CD8-positive, alpha-beta memory T cell (primary cell): ENCODE measurements at regions not wholly inside any gene's neighbourhood (a gene's known extent, or its start where the extent isn't known, plus 50 kb on each side); places are given as distances from the start of the nearest gene placed in this dataset.

Source experiments
- CTCF ChIA-PET: fragments of 350-600 bp; sonication (Branson Sonifier 250); formaldehyde crosslinking; loops from one replicate; lab custom pipeline; 2021; ENCODE audit warnings: antibody characterized with exemption; lab: Charles Lee
- POLR2A ChIA-PET: fragments of 350-600 bp; sonication (Branson Sonifier 250); formaldehyde crosslinking; loops from one replicate; lab custom pipeline; 2021; ENCODE audit warnings: antibody characterized with exemption; lab: Charles Lee
- DNase-seq, 5 donors: peaks; one replicate each; pipeline versions ENCODE4 v3.0.0 to v3.0.0-alpha.2; 2020 to 2022; ENCODE audit warnings: mixed read lengths in 1 of 5
- H3K27ac ChIP-seq: one replicate; pipeline ENCODE4 v1.7.0; 2013; ENCODE audit warnings: low read depth, mild to moderate bottlenecking, low read length, moderate library complexity
- H3K27me3 ChIP-seq: 2 replicates; pipeline ENCODE4 v1.7.0; 2013; ENCODE audit warnings: low read length, mild to moderate bottlenecking; ENCODE audit not compliant: insufficient read depth, poor library complexity, severe bottlenecking
- H3K36me3 ChIP-seq: 2 replicates; pipeline ENCODE4 v1.7.0; 2013; ENCODE audit warnings: mild to moderate bottlenecking, low read length, moderate library complexity; ENCODE audit not compliant: insufficient read depth
- H3K4me1 ChIP-seq: 2 replicates; pipeline ENCODE4 v1.7.0; 2013; ENCODE audit warnings: mild to moderate bottlenecking, low read length, moderate library complexity; ENCODE audit not compliant: insufficient read depth
- H3K4me3 ChIP-seq: 2 replicates; pipeline ENCODE4 v1.7.0; 2013; ENCODE audit warnings: mild to moderate bottlenecking, low read length
- H3K9me3 ChIP-seq: 2 replicates; pipeline ENCODE4 v1.7.0; 2013; ENCODE audit warnings: mild to moderate bottlenecking, low read length
- H3K27ac Mint-ChIP-seq, 8 donors: one replicate each; pipeline ENCODE4 v1.8.0; 2020 to 2021; ENCODE audit warnings: mixed read lengths in 8 of 8, mild to moderate bottlenecking in 6 of 8, inconsistent platforms in 3 of 8, moderate library complexity in 3 of 8
- H3K27me3 Mint-ChIP-seq, 2 donors: one replicate each; pipeline ENCODE4 v1.8.0; 2020 to 2021; ENCODE audit warnings: mixed read lengths in 2 of 2, mild to moderate bottlenecking in 1 of 2, moderate library complexity in 1 of 2
- H3K36me3 Mint-ChIP-seq, 3 donors: one replicate each; pipeline ENCODE4 v1.8.0; 2020 to 2021; ENCODE audit warnings: mixed read lengths in 3 of 3, inconsistent platforms in 1 of 3, mild to moderate bottlenecking in 1 of 3
- H3K4me1 Mint-ChIP-seq, 3 donors: one replicate each; pipeline ENCODE4 v1.8.0; 2020 to 2021; ENCODE audit warnings: mixed read lengths in 3 of 3, inconsistent platforms in 1 of 3, mild to moderate bottlenecking in 1 of 3
- H3K4me3 Mint-ChIP-seq, 7 donors: one replicate each; pipeline ENCODE4 v1.8.0; 2020 to 2021; ENCODE audit warnings: mixed read lengths in 7 of 7, mild to moderate bottlenecking in 6 of 7, moderate library complexity in 4 of 7, inconsistent platforms in 2 of 7
- H3K9me3 Mint-ChIP-seq, 5 donors: one replicate each; pipeline ENCODE4 v1.8.0; 2020 to 2022; ENCODE audit warnings: mixed read lengths in 5 of 5, mild to moderate bottlenecking in 3 of 5, moderate library complexity in 2 of 5, inconsistent platforms in 1 of 5

DNA sequence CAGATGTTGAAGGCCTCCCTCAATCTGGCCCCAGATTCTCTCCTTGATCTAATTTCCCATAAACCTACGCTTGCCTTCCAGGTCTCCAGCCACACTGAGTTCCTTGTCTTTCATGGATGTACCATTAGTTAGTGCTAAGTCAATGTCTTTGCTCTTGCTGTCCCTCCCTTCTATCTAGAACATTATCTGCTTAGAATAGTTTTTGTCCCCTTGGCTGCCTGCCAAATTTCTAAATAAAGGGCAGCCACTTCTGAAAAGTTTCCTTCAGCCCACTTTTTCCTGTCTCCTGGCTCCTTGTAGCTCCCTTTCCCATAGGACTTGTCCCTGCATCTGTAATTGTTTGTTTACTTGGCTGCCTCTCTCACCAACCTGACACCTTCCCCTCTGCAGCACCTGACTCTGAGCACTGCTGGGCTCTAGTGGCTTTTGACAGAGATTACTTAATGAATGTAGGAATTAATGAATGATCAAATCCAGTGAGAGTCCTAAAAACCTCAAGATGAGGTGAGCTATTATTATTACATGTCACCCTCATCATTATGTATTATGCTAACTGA is 58.3 kb downstream of the CXCL12 start:
- Histone ChIP-seq H3K36me3 (no peaks in the 10 kb centered on the region), H3K27ac (no peak overlapping the region), H3K9me3 (no peaks in the 10 kb centered on the region), H3K27me3 (no peaks in the 10 kb centered on the region), H3K4me1 (no peaks in the 10 kb centered on the region), H3K4me3 (no peak overlapping the region)
- Mint-ChIP-seq H3K36me3 (no peaks in the 10 kb centered on the region), H3K4me3 (no peak overlapping the region), H3K4me1 (no peaks in the 10 kb centered on the region), H3K27ac (peak overlapping the region in 1 of 8 donors; percentile 7), H3K27me3 (peaks cover 10 to 18% of the 10 kb centered on the region in 2 donors), H3K9me3 (peaks cover 0 to 2% (median 0%) of the 10 kb centered on the region in 5 donors)
- ChIA-PET CTCF (no interaction called here), POLR2A (no interaction called here)
- DNase-seq, result no peak

GRCh38 chr10:44325596-44326307 is 59.1 kb downstream of the CXCL12 start:
- ChIA-PET CTCF (interaction anchor here (1.2 kb wide), 2 partner anchors 12 to 14 kb away, joined by 3 to 4 read pairs; no protein-coding TSS in a partner anchor), POLR2A (no interaction called here)
- Mint-ChIP-seq H3K27ac (no peak overlapping the region), H3K4me1 (no peaks in the 10 kb centered on the region), H3K36me3 (no peaks in the 10 kb centered on the region), H3K27me3 (peaks cover 10 to 18% of the 10 kb centered on the region in 2 donors), H3K9me3 (peaks cover 0 to 2% (median 0%) of the 10 kb centered on the region in 5 donors), H3K4me3 (no peak overlapping the region)
- Histone ChIP-seq H3K36me3 (no peaks in the 10 kb centered on the region), H3K4me3 (no peak overlapping the region), H3K4me1 (no peaks in the 10 kb centered on the region), H3K9me3 (no peaks in the 10 kb centered on the region), H3K27me3 (no peaks in the 10 kb centered on the region), H3K27ac (no peak overlapping the region)
- no peak for DNase-seq

DNA sequence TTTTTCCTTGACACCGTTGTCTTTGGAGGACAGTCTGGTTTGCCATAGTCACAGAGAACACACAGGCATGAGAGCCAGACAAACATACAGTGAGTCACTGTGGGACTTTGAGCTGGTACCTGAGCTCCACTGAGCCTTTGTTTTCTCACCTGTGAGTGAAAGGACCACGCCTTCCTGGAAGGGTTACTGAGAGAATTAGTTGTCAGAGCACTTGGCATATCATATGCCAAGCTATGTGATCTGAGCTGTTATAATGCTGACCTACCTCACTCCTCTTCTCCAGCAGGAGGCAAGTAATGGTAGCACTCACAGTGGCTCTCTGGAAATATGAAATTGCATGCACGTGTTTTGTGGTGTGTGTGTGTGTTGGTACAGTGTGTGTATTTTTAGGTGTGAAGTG is 59.7 kb downstream of the CXCL12 start:
- Mint-ChIP-seq H3K27me3 (peaks cover 10 to 24% of the 10 kb centered on the region in 2 donors), H3K4me3 (no peak overlapping the region), H3K27ac (no peak overlapping the region), H3K9me3 (peaks cover 0 to 2% (median 0%) of the 10 kb centered on the region in 5 donors), H3K4me1 (no peaks in the 10 kb centered on the region), H3K36me3 (peaks cover 0 to 4% (median 0%) of the 10 kb centered on the region in 3 donors)
- Histone ChIP-seq H3K27me3 (no peaks in the 10 kb centered on the region), H3K9me3 (no peaks in the 10 kb centered on the region), H3K4me1 (no peaks in the 10 kb centered on the region), H3K27ac (no peak overlapping the region), H3K4me3 (no peak overlapping the region), H3K36me3 (no peaks in the 10 kb centered on the region)
- ChIA-PET CTCF (interaction anchor here (1.2 kb wide), 2 partner anchors 12 to 14 kb away, joined by 3 to 4 read pairs; no protein-coding TSS in a partner anchor), POLR2A (no interaction called here)
- DNase-seq, result no peak

DNA sequence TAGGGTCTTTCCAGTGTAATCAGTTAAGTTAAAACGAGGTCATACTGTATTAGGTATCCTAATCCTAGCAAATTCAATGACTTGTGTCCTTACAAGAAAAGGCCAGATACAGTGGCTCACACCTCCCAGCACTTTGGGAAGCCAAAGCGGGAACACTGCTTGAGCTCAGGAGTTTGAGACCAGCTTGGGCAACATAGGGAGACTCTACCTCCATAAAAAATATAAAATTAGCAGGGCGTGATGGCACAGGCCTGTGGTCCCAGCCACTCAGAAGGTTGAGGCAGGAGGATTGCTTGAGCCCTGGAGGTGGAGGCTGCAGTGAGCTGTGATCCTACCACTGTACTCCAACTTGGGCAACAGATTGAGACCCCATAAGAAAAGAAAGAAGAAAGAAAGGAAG is 61.1 kb downstream of the CXCL12 start:
- Mint-ChIP-seq H3K4me3 (no peak overlapping the region), H3K9me3 (peaks cover 0 to 2% (median 0%) of the 10 kb centered on the region in 5 donors), H3K27me3 (peaks cover 7 to 20% of the 10 kb centered on the region in 2 donors), H3K4me1 (peaks cover 0 to 6% (median 0%) of the 10 kb centered on the region in 3 donors), H3K27ac (no peak overlapping the region), H3K36me3 (peaks cover 0 to 4% (median 0%) of the 10 kb centered on the region in 3 donors)
- Histone ChIP-seq H3K4me1 (no peaks in the 10 kb centered on the region), H3K4me3 (no peak overlapping the region), H3K27me3 (no peaks in the 10 kb centered on the region), H3K27ac (no peak overlapping the region), H3K9me3 (no peaks in the 10 kb centered on the region), H3K36me3 (no peaks in the 10 kb centered on the region)
- ChIA-PET POLR2A (no interaction called here), CTCF (no interaction called here)
- DNase-seq, result no peak

DNA sequence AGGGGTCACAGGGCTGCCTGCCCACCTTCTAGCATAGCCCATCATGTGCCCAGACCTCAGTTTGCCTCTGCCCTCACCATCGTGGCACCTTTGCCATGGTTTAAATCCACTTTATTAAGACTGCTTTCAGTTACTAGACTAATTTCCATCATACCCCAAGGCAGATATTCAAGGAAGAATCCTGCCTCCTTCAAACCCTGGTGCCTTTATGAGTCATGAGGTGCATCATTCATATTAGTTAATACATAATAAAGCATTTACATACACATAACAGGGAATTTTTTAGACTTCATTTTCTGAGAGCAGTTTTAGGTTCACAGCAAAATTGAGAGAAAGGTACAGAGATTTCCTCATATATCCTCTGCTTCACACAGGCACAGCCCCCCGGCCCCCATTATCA is 62.8 kb downstream of the CXCL12 start:
- Mint-ChIP-seq H3K36me3 (peaks cover 0 to 5% (median 0%) of the 10 kb centered on the region in 3 donors), H3K4me1 (peaks cover 0 to 9% (median 0%) of the 10 kb centered on the region in 3 donors), H3K27ac (peak overlapping the region in 1 of 8 donors; percentile 59), H3K4me3 (no peak overlapping the region), H3K27me3 (peaks cover 7 to 17% of the 10 kb centered on the region in 2 donors), H3K9me3 (peaks cover 0 to under 1% (median 0%) of the 10 kb centered on the region in 5 donors)
- Histone ChIP-seq H3K27me3 (no peaks in the 10 kb centered on the region), H3K4me3 (no peak overlapping the region), H3K27ac (no peak overlapping the region), H3K9me3 (no peaks in the 10 kb centered on the region), H3K4me1 (no peaks in the 10 kb centered on the region), H3K36me3 (no peaks in the 10 kb centered on the region)
- no peak for DNase-seq
- ChIA-PET POLR2A (no interaction called here), CTCF (interaction anchor here (1.0 kb wide), 1 partner anchor 11 kb away, joined by 4 read pairs; no protein-coding TSS in a partner anchor)

- DNase-seq, result no peak
- Histone ChIP-seq H3K4me3 (no peak overlapping the region), H3K36me3 (no peaks in the 10 kb centered on the region), H3K27me3 (no peaks in the 10 kb centered on the region), H3K27ac (no peak overlapping the region), H3K9me3 (no peaks in the 10 kb centered on the region), H3K4me1 (no peaks in the 10 kb centered on the region)
- H3K9me3 Mint-ChIP-seq, result peaks cover 0 to 1% (median 0%) of the 10 kb centered on the region in 5 donors
- ChIA-PET POLR2A (no interaction called here), CTCF (interaction anchor here (1.4 kb wide), 1 partner anchor 9 kb away, joined by 3 read pairs; no protein-coding TSS in a partner anchor)
- peaks cover 7 to 17% of the 10 kb centered on the region in 2 donors for H3K27me3 Mint-ChIP-seq
- peaks cover 0 to 8% (median 0%) of the 10 kb centered on the region in 3 donors for H3K36me3 Mint-ChIP-seq
- peaks cover 0 to 9% (median 0%) of the 10 kb centered on the region in 3 donors for H3K4me1 Mint-ChIP-seq
- no peak overlapping the region for H3K27ac Mint-ChIP-seq
- no peak overlapping the region for H3K4me3 Mint-ChIP-seq
These were observed 64.1 kb downstream of the CXCL12 start for GRCh38 chr10:44320756-44321155.

DNA sequence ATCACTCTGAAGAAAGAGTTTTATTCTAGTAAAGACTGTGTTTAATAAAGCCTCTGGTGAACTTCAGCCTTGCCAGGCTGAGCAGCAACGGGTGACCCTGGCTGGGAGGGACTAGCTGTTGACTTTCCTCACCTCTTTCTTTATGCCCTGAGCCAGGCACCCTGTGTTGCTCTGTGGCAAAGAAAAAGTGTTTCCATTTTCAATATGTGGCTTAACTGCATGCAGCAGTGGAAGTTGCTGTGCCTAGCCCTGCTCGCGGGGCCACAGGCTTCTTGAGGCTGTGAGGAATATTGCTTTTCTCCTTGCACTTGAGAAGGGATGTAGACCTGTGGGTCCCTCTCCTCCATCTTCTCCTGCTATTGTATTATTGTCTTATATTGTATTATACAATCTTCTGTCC is 67.0 kb downstream of the CXCL12 start:
- H3K27me3 Mint-ChIP-seq, result peaks cover 5 to 31% of the 10 kb centered on the region in 2 donors
- H3K4me3 Mint-ChIP-seq, result no peak overlapping the region
- POLR2A ChIA-PET, result no interaction called here
- H3K27ac ChIP-seq, result no peak overlapping the region
- peaks cover 0 to 8% (median 0%) of the 10 kb centered on the region in 3 donors for H3K36me3 Mint-ChIP-seq
- peaks cover 0 to 9% (median 0%) of the 10 kb centered on the region in 3 donors for H3K4me1 Mint-ChIP-seq
- no peaks in the 10 kb centered on the region for H3K36me3 ChIP-seq
- H3K9me3 ChIP-seq, result no peaks in the 10 kb centered on the region
- H3K27me3 ChIP-seq, result no peaks in the 10 kb centered on the region
- H3K27ac Mint-ChIP-seq, result peak overlapping the region in 1 of 8 donors; percentile 35
- no peak for DNase-seq
- CTCF ChIA-PET, result no interaction called here
- peaks cover 0 to 1% (median 0%) of the 10 kb centered on the region in 5 donors for H3K9me3 Mint-ChIP-seq
- no peak overlapping the region for H3K4me3 ChIP-seq
- no peaks in the 10 kb centered on the region for H3K4me1 ChIP-seq

DNA sequence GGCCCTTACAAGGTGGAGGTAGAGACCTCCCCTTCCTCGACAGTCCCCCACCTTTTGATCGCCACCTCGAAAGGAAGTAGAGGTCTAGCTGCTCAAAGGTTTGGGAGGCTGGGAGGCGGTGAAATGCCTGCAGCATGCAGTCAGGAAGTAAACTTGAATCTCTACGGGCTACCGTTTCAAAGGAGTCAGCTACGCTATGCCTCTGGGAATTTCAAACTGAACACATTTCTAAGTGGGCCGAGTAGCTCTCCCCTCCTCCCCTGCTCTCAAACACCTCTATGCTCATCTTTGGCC is 68.0 kb downstream of the CXCL12 start:
- Mint-ChIP-seq H3K4me3 (no peak overlapping the region), H3K4me1 (peaks cover under 1 to 9% (median 1%) of the 10 kb centered on the region in 3 donors), H3K27ac (no peak overlapping the region), H3K9me3 (peaks cover 0 to 1% (median 0%) of the 10 kb centered on the region in 5 donors), H3K27me3 (peaks cover 2 to 26% of the 10 kb centered on the region in 2 donors), H3K36me3 (peaks cover 0 to 8% (median 0%) of the 10 kb centered on the region in 3 donors)
- DNase-seq, result no peak
- H3K36me3 ChIP-seq, result no peaks in the 10 kb centered on the region
- no peak overlapping the region for H3K4me3 ChIP-seq
- H3K27me3 ChIP-seq, result no peaks in the 10 kb centered on the region
- no peaks in the 10 kb centered on the region for H3K4me1 ChIP-seq
- H3K9me3 ChIP-seq, result no peaks in the 10 kb centered on the region
- ChIA-PET CTCF (no interaction called here), POLR2A (no interaction called here)
- H3K27ac ChIP-seq, result no peak overlapping the region
